Breast epithelium (tissue), 3 donors: ENCODE measurements at regions not wholly inside any gene's neighbourhood (a gene's known extent, or its start where the extent isn't known, plus 50 kb on each side); places are given as distances from the start of the nearest gene placed in this dataset.

Experiments
- POLR2A ChIP-seq: fragments of 450-650 bp; IDR thresholded peaks from one replicate; pipeline ENCODE4 v1.6.1; 2016; ENCODE audit warnings: antibody characterized with exemption, mild to moderate bottlenecking, moderate library complexity
- TF ChIP-seq, protein P1 (sequence below), 3 donors: fragments of 450-650 bp; IDR thresholded peaks; one replicate each; pipeline ENCODE4 v1.5.1; 2016 to 2017; ENCODE audit warnings: antibody characterized with exemption in 3 of 3, mild to moderate bottlenecking in 3 of 3, moderate library complexity in 3 of 3

- TF ChIP-seq, protein P1, sequence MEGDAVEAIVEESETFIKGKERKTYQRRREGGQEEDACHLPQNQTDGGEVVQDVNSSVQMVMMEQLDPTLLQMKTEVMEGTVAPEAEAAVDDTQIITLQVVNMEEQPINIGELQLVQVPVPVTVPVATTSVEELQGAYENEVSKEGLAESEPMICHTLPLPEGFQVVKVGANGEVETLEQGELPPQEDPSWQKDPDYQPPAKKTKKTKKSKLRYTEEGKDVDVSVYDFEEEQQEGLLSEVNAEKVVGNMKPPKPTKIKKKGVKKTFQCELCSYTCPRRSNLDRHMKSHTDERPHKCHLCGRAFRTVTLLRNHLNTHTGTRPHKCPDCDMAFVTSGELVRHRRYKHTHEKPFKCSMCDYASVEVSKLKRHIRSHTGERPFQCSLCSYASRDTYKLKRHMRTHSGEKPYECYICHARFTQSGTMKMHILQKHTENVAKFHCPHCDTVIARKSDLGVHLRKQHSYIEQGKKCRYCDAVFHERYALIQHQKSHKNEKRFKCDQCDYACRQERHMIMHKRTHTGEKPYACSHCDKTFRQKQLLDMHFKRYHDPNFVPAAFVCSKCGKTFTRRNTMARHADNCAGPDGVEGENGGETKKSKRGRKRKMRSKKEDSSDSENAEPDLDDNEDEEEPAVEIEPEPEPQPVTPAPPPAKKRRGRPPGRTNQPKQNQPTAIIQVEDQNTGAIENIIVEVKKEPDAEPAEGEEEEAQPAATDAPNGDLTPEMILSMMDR (IDR thresholded peaks at IDR 0.05), result no peak
- TF ChIP-seq POLR2A, result no peak
Measured at GRCh38 chr9:86836266-86836665, 111.0 kb downstream of the GAS1 start.
